WTC11 (cell line): ENCODE measurements at regions not wholly inside any gene's neighbourhood (a gene's known extent, or its start where the extent isn't known, plus 50 kb on each side); places are given as distances from the start of the nearest gene placed in this dataset.

Source experiments
- ATAC-seq: fragments of 200-7000 bp; cut with Tn5 transposase; 2 replicates; pipeline ENCODE4 v1.10.0; 2021; ENCODE audit warnings: mild to moderate bottlenecking, moderate library complexity
- CTCF ChIA-PET: fragments of 300-600 bp; sonication (Branson Sonifier 250); formaldehyde crosslinking; loops from one replicate; lab custom pipeline; 2021; ENCODE audit warnings: antibody characterized with exemption; lab: Charles Lee
- POLR2A ChIA-PET: fragments of 350-600 bp; sonication (Branson Sonifier 250); formaldehyde crosslinking; loops from one replicate; lab custom pipeline; 2021; ENCODE audit warnings: antibody characterized with exemption; lab: Charles Lee
- DNase-seq: peaks from one replicate; pipeline ENCODE4 v3.0.0; 2021; ENCODE audit warnings: low spot score
- H3K27ac Mint-ChIP-seq: 2 replicates; pipeline ENCODE4 v1.8.0; 2021; ENCODE audit warnings: mixed read lengths
- H3K27me3 Mint-ChIP-seq: 2 replicates; pipeline ENCODE4 v1.8.0; 2021; ENCODE audit warnings: low read depth, mild to moderate bottlenecking, moderate library complexity, mixed read lengths
- H3K36me3 Mint-ChIP-seq: 2 replicates; pipeline ENCODE4 v1.8.0; 2021; ENCODE audit warnings: mixed read lengths
- H3K4me1 Mint-ChIP-seq: 2 replicates; pipeline ENCODE4 v1.8.0; 2022; ENCODE audit warnings: mixed read lengths
- H3K4me3 Mint-ChIP-seq: 2 replicates; pipeline ENCODE4 v1.8.0; 2021; ENCODE audit warnings: mild to moderate bottlenecking, moderate library complexity, mixed read lengths
- H3K9me3 Mint-ChIP-seq: 2 replicates; pipeline ENCODE4 v1.8.0; 2021; ENCODE audit warnings: mixed read lengths
- FOXK1 ChIP-seq: sonication (generic); formaldehyde crosslinking; IDR thresholded peaks from 2 replicates; pipeline ENCODE4 v1.8.0; 2022; ENCODE audit warnings: mild to moderate bottlenecking, moderate library complexity, missing genetic modification reagents
- GRHL2 ChIP-seq: fragments of 250-450 bp; sonication (Bioruptor Pico); IDR thresholded peaks from 2 replicates; pipeline ENCODE4 v1.8.0; 2022; ENCODE audit warnings: mild to moderate bottlenecking, moderate library complexity; ENCODE audit not compliant: insufficient replicate concordance, severe bottlenecking
- GTF2I ChIP-seq: fragments of 250-450 bp; sonication (Bioruptor Pico); conservative IDR thresholded peaks from 2 replicates; pipeline ENCODE4 v1.4.0; 2021; ENCODE audit warnings: mild to moderate bottlenecking
- IRF2 ChIP-seq: sonication (generic); formaldehyde crosslinking; IDR thresholded peaks from 2 replicates; pipeline ENCODE4 v1.8.0; 2022; ENCODE audit warnings: low read depth, missing genetic modification reagents, borderline replicate concordance
- JUN ChIP-seq: sonication (generic); formaldehyde crosslinking; IDR thresholded peaks from 2 replicates; pipeline ENCODE4 v1.8.0; 2023; ENCODE audit warnings: mild to moderate bottlenecking, missing genetic modification reagents
- NR2C2 ChIP-seq: sonication (generic); formaldehyde crosslinking; IDR thresholded peaks from 2 replicates; pipeline ENCODE4 v1.8.0; 2022; ENCODE audit warnings: mild to moderate bottlenecking, missing genetic modification reagents
- RORB ChIP-seq: fragments of 250-450 bp; sonication (Bioruptor Pico); IDR thresholded peaks from 2 replicates; pipeline ENCODE4 v1.9.0; 2021; ENCODE audit warnings: mild to moderate bottlenecking
- ZBTB21 ChIP-seq: sonication (generic); formaldehyde crosslinking; IDR thresholded peaks from 2 replicates; pipeline ENCODE4 v1.8.1; 2023; ENCODE audit warnings: mild to moderate bottlenecking, missing genetic modification reagents, borderline replicate concordance
- ZNF121 ChIP-seq: sonication (generic); formaldehyde crosslinking; IDR thresholded peaks from 2 replicates; pipeline ENCODE4 v1.8.0; 2023; ENCODE audit warnings: missing genetic modification reagents
- ZNF138 ChIP-seq: sonication (generic); formaldehyde crosslinking; conservative IDR thresholded peaks from 2 replicates; pipeline ENCODE4 v1.8.1; 2022; ENCODE audit warnings: mild to moderate bottlenecking, moderate library complexity, missing genetic modification reagents
- ZNF263 ChIP-seq: sonication (generic); formaldehyde crosslinking; IDR thresholded peaks from 2 replicates; pipeline ENCODE4 v1.8.1; 2022; ENCODE audit warnings: low read depth, mild to moderate bottlenecking, moderate library complexity, missing genetic modification reagents
- ZNF317 ChIP-seq: sonication (generic); formaldehyde crosslinking; IDR thresholded peaks from 2 replicates; pipeline ENCODE4 v1.8.1; 2023; ENCODE audit warnings: low read depth, mild to moderate bottlenecking, moderate library complexity, missing genetic modification reagents, borderline replicate concordance
- ZNF671 ChIP-seq: fragments of 250-450 bp; sonication (Bioruptor Pico); IDR thresholded peaks from 2 replicates; pipeline ENCODE4 v1.8.0; 2021; ENCODE audit warnings: mild to moderate bottlenecking
- TF ChIP-seq, protein P1 (sequence below): fragments of 250-450 bp; sonication (Bioruptor Pico); conservative IDR thresholded peaks from 2 replicates; pipeline ENCODE4 v1.9.0; 2021; ENCODE audit warnings: mild to moderate bottlenecking
- TF ChIP-seq, protein P2 (sequence below): sonication (generic); formaldehyde crosslinking; IDR thresholded peaks from 2 replicates; pipeline ENCODE4 v1.8.0; 2023; ENCODE audit warnings: mild to moderate bottlenecking, missing genetic modification reagents
- TF ChIP-seq, protein P3 (sequence below): sonication (generic); formaldehyde crosslinking; IDR thresholded peaks from 2 replicates; pipeline ENCODE4 v1.8.1; 2022; ENCODE audit warnings: missing genetic modification reagents, borderline replicate concordance
- TF ChIP-seq, protein P4 (sequence below): sonication (generic); formaldehyde crosslinking; IDR thresholded peaks from 2 replicates; pipeline ENCODE4 v1.8.1; 2022; ENCODE audit warnings: mild to moderate bottlenecking, moderate library complexity, missing genetic modification reagents
- TF ChIP-seq, protein P5 (sequence below): sonication (generic); formaldehyde crosslinking; IDR thresholded peaks from 2 replicates; pipeline ENCODE4 v1.8.1; 2023; ENCODE audit warnings: mild to moderate bottlenecking, moderate library complexity, missing genetic modification reagents
- TF ChIP-seq, protein P6 (sequence below): fragments of 250-450 bp; sonication (Bioruptor Pico); IDR thresholded peaks from 2 replicates; pipeline ENCODE4 v1.9.0; 2021; ENCODE audit warnings: mild to moderate bottlenecking
- TF ChIP-seq, protein P7 (sequence below): fragments of 250-450 bp; sonication (Bioruptor Pico); IDR thresholded peaks from 2 replicates; pipeline ENCODE4 v1.9.0; 2021; ENCODE audit warnings: mild to moderate bottlenecking, borderline replicate concordance

DNA sequence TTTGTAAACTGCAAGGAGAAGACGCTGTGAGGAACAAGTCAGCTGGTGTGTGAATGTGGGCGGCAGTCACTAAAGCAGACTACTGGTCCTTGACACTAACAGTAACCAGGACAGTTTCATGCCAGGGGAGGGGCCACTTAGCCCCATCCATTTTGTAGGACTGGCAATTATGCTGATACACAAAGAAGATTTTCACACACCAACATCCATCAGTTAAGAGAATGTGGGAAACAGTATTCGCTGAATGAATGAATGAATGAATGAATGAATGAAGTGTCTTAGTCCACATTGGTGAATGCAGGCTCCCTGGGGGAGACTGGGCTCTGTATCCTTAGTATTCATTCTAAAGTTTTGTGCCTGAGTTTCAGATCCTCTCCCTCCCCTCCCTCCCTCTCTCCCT is 590.4 kb downstream of the BRD1 start (continued):
- TF ChIP-seq, protein P1, sequence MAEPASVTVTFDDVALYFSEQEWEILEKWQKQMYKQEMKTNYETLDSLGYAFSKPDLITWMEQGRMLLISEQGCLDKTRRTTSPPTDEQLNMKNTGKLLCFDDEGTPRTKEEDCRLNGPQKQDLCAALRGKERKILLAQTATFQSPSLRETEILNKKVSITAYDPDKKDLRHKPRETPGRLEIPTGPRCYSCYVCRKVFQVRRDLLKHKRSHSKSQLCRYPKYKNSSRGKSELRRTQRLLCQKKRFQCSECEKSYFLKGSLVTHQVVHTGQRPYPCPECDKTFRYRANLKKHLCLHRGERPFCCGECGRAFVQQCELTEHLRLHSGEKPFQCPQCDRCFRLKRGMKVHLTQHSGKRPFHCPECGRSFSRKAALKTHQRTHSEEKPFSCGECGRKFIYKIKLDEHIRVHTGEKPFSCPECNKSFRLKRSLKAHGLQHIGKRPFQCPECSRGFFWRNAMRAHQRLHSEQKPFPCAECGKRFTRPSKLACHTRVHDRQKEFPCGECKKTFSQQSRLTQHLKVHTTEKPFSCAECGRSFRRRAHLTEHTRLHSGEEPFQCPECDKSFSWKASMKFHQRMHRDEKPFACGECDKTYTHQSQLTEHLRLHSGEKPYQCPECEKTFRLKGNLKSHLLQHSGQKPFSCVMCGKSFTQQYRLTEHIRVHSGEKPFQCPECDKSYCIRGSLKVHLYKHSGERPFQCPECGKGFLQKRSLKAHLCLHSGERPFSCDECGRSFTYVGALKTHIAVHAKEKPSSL (CRISPR knock-in tag): no peak
- TF ChIP-seq GTF2I (CRISPR knock-in tag) (no peak), ZNF317 (CRISPR knock-in tag) (no peak), NR2C2 (no peak), FOXK1 (CRISPR knock-in tag) (no peak), RORB (CRISPR knock-in tag) (no peak), IRF2 (CRISPR knock-in tag) (no peak)
- TF ChIP-seq, protein P2, sequence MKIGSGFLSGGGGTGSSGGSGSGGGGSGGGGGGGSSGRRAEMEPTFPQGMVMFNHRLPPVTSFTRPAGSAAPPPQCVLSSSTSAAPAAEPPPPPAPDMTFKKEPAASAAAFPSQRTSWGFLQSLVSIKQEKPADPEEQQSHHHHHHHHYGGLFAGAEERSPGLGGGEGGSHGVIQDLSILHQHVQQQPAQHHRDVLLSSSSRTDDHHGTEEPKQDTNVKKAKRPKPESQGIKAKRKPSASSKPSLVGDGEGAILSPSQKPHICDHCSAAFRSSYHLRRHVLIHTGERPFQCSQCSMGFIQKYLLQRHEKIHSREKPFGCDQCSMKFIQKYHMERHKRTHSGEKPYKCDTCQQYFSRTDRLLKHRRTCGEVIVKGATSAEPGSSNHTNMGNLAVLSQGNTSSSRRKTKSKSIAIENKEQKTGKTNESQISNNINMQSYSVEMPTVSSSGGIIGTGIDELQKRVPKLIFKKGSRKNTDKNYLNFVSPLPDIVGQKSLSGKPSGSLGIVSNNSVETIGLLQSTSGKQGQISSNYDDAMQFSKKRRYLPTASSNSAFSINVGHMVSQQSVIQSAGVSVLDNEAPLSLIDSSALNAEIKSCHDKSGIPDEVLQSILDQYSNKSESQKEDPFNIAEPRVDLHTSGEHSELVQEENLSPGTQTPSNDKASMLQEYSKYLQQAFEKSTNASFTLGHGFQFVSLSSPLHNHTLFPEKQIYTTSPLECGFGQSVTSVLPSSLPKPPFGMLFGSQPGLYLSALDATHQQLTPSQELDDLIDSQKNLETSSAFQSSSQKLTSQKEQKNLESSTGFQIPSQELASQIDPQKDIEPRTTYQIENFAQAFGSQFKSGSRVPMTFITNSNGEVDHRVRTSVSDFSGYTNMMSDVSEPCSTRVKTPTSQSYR: no peak
- TF ChIP-seq, protein P3, sequence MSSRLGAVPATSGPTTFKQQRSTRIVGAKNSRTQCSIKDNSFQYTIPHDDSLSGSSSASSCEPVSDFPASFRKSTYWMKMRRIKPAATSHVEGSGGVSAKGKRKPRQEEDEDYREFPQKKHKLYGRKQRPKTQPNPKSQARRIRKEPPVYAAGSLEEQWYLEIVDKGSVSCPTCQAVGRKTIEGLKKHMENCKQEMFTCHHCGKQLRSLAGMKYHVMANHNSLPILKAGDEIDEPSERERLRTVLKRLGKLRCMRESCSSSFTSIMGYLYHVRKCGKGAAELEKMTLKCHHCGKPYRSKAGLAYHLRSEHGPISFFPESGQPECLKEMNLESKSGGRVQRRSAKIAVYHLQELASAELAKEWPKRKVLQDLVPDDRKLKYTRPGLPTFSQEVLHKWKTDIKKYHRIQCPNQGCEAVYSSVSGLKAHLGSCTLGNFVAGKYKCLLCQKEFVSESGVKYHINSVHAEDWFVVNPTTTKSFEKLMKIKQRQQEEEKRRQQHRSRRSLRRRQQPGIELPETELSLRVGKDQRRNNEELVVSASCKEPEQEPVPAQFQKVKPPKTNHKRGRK (CRISPR knock-in tag): no peak

DNA sequence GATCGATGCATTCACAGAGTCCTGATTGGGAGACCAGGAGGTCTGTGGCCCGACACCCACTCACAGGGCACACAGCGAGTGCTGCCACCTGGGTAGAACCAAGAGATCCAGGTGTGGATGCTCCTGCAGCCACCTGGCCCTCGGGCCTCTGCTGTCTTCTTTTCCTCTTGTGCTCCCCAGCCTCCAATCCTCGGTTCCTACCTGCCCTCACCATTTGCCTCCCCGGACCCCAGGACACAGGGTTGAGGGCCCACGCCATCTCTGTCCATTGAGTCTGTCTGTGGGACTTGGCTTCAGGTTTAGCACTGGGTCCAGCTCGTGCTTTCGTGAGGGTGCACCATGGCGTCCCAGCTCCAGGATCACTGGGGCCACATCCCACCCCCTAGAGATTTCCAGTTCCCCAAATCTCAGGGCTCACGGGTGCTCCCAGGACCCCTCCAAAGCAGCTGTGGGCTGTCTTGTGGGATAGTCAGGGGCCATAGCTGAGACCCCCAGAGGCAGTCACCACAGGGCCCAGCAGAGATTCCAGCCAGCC is 591.1 kb downstream of the BRD1 start:
- ATAC-seq (no peak), DNase-seq (no peak)
- ChIA-PET POLR2A (no interaction called here), CTCF (interaction anchor here (1.2 kb wide), 1 partner anchor 68 kb away, joined by 3 read pairs; no protein-coding TSS in a partner anchor)
- no peak overlapping the region for H3K27ac Mint-ChIP-seq
- no peaks in the 10 kb centered on the region for H3K9me3 Mint-ChIP-seq
- no peak overlapping the region for H3K4me3 Mint-ChIP-seq
- peaks cover 9% of the 10 kb centered on the region for H3K4me1 Mint-ChIP-seq
- H3K36me3 Mint-ChIP-seq: no peaks in the 10 kb centered on the region
- no peaks in the 10 kb centered on the region for H3K27me3 Mint-ChIP-seq
- TF ChIP-seq, protein P4, sequence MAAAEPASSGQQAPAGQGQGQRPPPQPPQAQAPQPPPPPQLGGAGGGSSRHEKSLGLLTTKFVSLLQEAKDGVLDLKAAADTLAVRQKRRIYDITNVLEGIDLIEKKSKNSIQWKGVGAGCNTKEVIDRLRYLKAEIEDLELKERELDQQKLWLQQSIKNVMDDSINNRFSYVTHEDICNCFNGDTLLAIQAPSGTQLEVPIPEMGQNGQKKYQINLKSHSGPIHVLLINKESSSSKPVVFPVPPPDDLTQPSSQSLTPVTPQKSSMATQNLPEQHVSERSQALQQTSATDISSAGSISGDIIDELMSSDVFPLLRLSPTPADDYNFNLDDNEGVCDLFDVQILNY (CRISPR knock-in tag): no peak
- TF ChIP-seq, protein P5, sequence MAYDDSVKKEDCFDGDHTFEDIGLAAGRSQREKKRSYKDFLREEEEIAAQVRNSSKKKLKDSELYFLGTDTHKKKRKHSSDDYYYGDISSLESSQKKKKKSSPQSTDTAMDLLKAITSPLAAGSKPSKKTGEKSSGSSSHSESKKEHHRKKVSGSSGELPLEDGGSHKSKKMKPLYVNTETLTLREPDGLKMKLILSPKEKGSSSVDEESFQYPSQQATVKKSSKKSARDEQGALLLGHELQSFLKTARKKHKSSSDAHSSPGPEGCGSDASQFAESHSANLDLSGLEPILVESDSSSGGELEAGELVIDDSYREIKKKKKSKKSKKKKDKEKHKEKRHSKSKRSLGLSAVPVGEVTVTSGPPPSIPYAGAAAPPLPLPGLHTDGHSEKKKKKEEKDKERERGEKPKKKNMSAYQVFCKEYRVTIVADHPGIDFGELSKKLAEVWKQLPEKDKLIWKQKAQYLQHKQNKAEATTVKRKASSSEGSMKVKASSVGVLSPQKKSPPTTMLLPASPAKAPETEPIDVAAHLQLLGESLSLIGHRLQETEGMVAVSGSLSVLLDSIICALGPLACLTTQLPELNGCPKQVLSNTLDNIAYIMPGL (CRISPR knock-in tag): no peak
- TF ChIP-seq ZBTB21 (CRISPR knock-in tag) (no peak), JUN (CRISPR knock-in tag) (no peak), ZNF263 (no peak), ZNF121 (CRISPR knock-in tag) (no peak), ZNF138 (CRISPR knock-in tag) (no peak), IRF2 (CRISPR knock-in tag) (no peak), ZNF671 (CRISPR knock-in tag) (no peak), GRHL2 (CRISPR knock-in tag) (no peak)
- TF ChIP-seq, protein P6, sequence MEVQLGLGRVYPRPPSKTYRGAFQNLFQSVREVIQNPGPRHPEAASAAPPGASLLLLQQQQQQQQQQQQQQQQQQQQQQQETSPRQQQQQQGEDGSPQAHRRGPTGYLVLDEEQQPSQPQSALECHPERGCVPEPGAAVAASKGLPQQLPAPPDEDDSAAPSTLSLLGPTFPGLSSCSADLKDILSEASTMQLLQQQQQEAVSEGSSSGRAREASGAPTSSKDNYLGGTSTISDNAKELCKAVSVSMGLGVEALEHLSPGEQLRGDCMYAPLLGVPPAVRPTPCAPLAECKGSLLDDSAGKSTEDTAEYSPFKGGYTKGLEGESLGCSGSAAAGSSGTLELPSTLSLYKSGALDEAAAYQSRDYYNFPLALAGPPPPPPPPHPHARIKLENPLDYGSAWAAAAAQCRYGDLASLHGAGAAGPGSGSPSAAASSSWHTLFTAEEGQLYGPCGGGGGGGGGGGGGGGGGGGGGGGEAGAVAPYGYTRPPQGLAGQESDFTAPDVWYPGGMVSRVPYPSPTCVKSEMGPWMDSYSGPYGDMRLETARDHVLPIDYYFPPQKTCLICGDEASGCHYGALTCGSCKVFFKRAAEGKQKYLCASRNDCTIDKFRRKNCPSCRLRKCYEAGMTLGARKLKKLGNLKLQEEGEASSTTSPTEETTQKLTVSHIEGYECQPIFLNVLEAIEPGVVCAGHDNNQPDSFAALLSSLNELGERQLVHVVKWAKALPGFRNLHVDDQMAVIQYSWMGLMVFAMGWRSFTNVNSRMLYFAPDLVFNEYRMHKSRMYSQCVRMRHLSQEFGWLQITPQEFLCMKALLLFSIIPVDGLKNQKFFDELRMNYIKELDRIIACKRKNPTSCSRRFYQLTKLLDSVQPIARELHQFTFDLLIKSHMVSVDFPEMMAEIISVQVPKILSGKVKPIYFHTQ: no peak
- TF ChIP-seq, protein P7, sequence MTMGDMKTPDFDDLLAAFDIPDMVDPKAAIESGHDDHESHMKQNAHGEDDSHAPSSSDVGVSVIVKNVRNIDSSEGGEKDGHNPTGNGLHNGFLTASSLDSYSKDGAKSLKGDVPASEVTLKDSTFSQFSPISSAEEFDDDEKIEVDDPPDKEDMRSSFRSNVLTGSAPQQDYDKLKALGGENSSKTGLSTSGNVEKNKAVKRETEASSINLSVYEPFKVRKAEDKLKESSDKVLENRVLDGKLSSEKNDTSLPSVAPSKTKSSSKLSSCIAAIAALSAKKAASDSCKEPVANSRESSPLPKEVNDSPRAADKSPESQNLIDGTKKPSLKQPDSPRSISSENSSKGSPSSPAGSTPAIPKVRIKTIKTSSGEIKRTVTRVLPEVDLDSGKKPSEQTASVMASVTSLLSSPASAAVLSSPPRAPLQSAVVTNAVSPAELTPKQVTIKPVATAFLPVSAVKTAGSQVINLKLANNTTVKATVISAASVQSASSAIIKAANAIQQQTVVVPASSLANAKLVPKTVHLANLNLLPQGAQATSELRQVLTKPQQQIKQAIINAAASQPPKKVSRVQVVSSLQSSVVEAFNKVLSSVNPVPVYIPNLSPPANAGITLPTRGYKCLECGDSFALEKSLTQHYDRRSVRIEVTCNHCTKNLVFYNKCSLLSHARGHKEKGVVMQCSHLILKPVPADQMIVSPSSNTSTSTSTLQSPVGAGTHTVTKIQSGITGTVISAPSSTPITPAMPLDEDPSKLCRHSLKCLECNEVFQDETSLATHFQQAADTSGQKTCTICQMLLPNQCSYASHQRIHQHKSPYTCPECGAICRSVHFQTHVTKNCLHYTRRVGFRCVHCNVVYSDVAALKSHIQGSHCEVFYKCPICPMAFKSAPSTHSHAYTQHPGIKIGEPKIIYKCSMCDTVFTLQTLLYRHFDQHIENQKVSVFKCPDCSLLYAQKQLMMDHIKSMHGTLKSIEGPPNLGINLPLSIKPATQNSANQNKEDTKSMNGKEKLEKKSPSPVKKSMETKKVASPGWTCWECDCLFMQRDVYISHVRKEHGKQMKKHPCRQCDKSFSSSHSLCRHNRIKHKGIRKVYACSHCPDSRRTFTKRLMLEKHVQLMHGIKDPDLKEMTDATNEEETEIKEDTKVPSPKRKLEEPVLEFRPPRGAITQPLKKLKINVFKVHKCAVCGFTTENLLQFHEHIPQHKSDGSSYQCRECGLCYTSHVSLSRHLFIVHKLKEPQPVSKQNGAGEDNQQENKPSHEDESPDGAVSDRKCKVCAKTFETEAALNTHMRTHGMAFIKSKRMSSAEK (CRISPR knock-in tag): no peak
